OCI-LY7 (cell line): ENCODE measurements at regions not wholly inside any gene's neighbourhood (a gene's known extent, or its start where the extent isn't known, plus 50 kb on each side); places are given as distances from the start of the nearest gene placed in this dataset.

Experiments used
- BruUV-seq: library from RNA; stranded (reverse); fragments of 400-500 nt; replicated peaks from 2 replicates; lab custom pipeline; 2021; lab: Mats Ljungman, UMichigan
- CTCF ChIA-PET: fragments of 300-600 bp; sonication (Branson Sonifier 250); formaldehyde crosslinking; loops from one replicate; lab custom pipeline; 2022; ENCODE audit warnings: antibody characterized with exemption; ENCODE audit not compliant: unreplicated experiment; lab: Charles Lee
- POLR2A ChIA-PET: fragments of 300-600 bp; sonication (Branson Sonifier 250); formaldehyde crosslinking; loops from one replicate; lab custom pipeline; 2022; ENCODE audit warnings: antibody characterized with exemption; lab: Charles Lee
- DNase-seq: peaks from one replicate; pipeline ENCODE4 v3.0.0-alpha.2; 2015; ENCODE audit warnings: low spot score
- H2AFZ ChIP-seq: fragments of 200-600 bp; sonication (generic), shearing (Covaris generic); 2 replicates; pipeline ENCODE4 v1.6.1; 2014; ENCODE audit warnings: mild to moderate bottlenecking, antibody characterized with exemption, low read length, moderate library complexity
- H3K27ac ChIP-seq: fragments of 200-600 bp; sonication (generic); 2 replicates; pipeline ENCODE4 v1.5.1; 2014; ENCODE audit warnings: mixed run types, low read depth, mild to moderate bottlenecking, moderate library complexity, low read length, inconsistent platforms; ENCODE audit not compliant: poor library complexity, severe bottlenecking
- H3K36me3 ChIP-seq: fragments of 200-600 bp; sonication (generic); 2 replicates; pipeline ENCODE4 v1.6.1; 2014; ENCODE audit warnings: mild to moderate bottlenecking, antibody characterized with exemption, low read length, moderate library complexity, mixed read lengths; ENCODE audit not compliant: insufficient read depth
- H3K4me1 ChIP-seq: fragments of 200-600 bp; sonication (generic); 2 replicates; pipeline ENCODE4 v1.5.1; 2014; ENCODE audit warnings: mild to moderate bottlenecking, low read length; ENCODE audit not compliant: insufficient read depth, poor library complexity, severe bottlenecking
- H3K4me2 ChIP-seq: fragments of 200-600 bp; sonication (generic); 2 replicates; pipeline ENCODE4 v1.6.1; 2014; ENCODE audit warnings: mild to moderate bottlenecking, low read length
- H3K4me3 ChIP-seq: fragments of 200-600 bp; sonication (generic); 2 replicates; pipeline ENCODE4 v1.5.1; 2014; ENCODE audit warnings: mild to moderate bottlenecking, low read depth, low read length; ENCODE audit not compliant: poor library complexity, severe bottlenecking
- H3K79me2 ChIP-seq: fragments of 200-600 bp; sonication (generic); 2 replicates; pipeline ENCODE4 v1.6.1; 2016; ENCODE audit warnings: low read depth, mild to moderate bottlenecking, low read length, moderate library complexity, mixed read lengths; ENCODE audit not compliant: insufficient read depth
- H3K9me2 ChIP-seq: fragments of 200-600 bp; sonication (generic); 2 replicates; pipeline ENCODE4 v1.6.1; 2016; ENCODE audit warnings: mild to moderate bottlenecking, low read length, mixed read lengths; ENCODE audit not compliant: insufficient read depth
- H3K9me3 ChIP-seq: fragments of 200-600 bp; sonication (generic); 2 replicates; pipeline ENCODE4 v1.6.1; 2014; ENCODE audit warnings: mild to moderate bottlenecking, mixed run types, low read length, mixed read lengths
- H4K20me1 ChIP-seq: fragments of 200-600 bp; sonication (generic); 2 replicates; pipeline ENCODE4 v1.6.1; 2014; ENCODE audit warnings: mild to moderate bottlenecking, antibody characterized with exemption, low read length, moderate library complexity, mixed read lengths; ENCODE audit not compliant: insufficient read depth
- EZH2phosphoT487 ChIP-seq: fragments of 200-600 bp; sonication (generic); IDR thresholded peaks from 2 replicates; pipeline ENCODE4 v1.6.1; 2018; ENCODE audit warnings: low read depth, borderline replicate concordance, mild to moderate bottlenecking, mixed run types, antibody characterized with exemption, low read length, moderate library complexity, mixed read lengths
- intact Hi-C: fragments of 100-400 bp; cut with micrococcal nuclease; formaldehyde crosslinking; loops from one replicate; pipeline ENCODE4 v1.10.0; 2022; ENCODE audit not compliant: unreplicated experiment
- TF ChIP-seq, protein P1 (sequence below): fragments of 200-600 bp; sonication (generic); conservative IDR thresholded peaks from 2 replicates; pipeline ENCODE4 v1.5.1; 2014; ENCODE audit warnings: mild to moderate bottlenecking, antibody characterized with exemption, low read length, moderate library complexity, mixed read lengths

- H4K20me1 ChIP-seq: no peaks in the 10 kb centered on the region
- no peaks in the 10 kb centered on the region for H3K36me3 ChIP-seq
- H3K9me3 ChIP-seq: no peaks in the 10 kb centered on the region
- intact Hi-C loops: no loop called here
- ChIA-PET CTCF (no interaction called here), POLR2A (no interaction called here)
- no peak overlapping the region for H3K4me2 ChIP-seq
- no peak for DNase-seq
- H3K9me2 ChIP-seq: no peaks in the 10 kb centered on the region
- no TSS peak for BruUV-seq
- no peaks in the 10 kb centered on the region for H3K4me1 ChIP-seq
- no peaks in the 10 kb centered on the region for H3K79me2 ChIP-seq
- no peak overlapping the region for H2AFZ ChIP-seq
- TF ChIP-seq, protein P1, sequence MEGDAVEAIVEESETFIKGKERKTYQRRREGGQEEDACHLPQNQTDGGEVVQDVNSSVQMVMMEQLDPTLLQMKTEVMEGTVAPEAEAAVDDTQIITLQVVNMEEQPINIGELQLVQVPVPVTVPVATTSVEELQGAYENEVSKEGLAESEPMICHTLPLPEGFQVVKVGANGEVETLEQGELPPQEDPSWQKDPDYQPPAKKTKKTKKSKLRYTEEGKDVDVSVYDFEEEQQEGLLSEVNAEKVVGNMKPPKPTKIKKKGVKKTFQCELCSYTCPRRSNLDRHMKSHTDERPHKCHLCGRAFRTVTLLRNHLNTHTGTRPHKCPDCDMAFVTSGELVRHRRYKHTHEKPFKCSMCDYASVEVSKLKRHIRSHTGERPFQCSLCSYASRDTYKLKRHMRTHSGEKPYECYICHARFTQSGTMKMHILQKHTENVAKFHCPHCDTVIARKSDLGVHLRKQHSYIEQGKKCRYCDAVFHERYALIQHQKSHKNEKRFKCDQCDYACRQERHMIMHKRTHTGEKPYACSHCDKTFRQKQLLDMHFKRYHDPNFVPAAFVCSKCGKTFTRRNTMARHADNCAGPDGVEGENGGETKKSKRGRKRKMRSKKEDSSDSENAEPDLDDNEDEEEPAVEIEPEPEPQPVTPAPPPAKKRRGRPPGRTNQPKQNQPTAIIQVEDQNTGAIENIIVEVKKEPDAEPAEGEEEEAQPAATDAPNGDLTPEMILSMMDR: no peak
- no peak for TF ChIP-seq EZH2phosphoT487
- no peak overlapping the region for H3K27ac ChIP-seq
- H3K4me3 ChIP-seq: no peak overlapping the region
Observed at GRCh38 chr16:62568926-62569325, 532.7 kb upstream of the CDH8 start.

GRCh38 chr16:62565706-62566105, 529.5 kb upstream of the CDH8 start:
- no peaks in the 10 kb centered on the region for H4K20me1 ChIP-seq
- intact Hi-C loops: no loop called here
- ChIA-PET POLR2A (no interaction called here), CTCF (no interaction called here)
- no peak for DNase-seq
- BruUV-seq: no TSS peak
- H3K9me2 ChIP-seq: no peaks in the 10 kb centered on the region
- no peaks in the 10 kb centered on the region for H3K4me1 ChIP-seq
- H3K79me2 ChIP-seq: no peaks in the 10 kb centered on the region
- H3K4me3 ChIP-seq: no peak overlapping the region
- no peak for TF ChIP-seq EZH2phosphoT487
- TF ChIP-seq, protein P1: no peak
- no peak overlapping the region for H2AFZ ChIP-seq
- H3K9me3 ChIP-seq: no peaks in the 10 kb centered on the region
- no peak overlapping the region for H3K4me2 ChIP-seq
- no peak overlapping the region for H3K27ac ChIP-seq
- H3K36me3 ChIP-seq: no peaks in the 10 kb centered on the region

DNA sequence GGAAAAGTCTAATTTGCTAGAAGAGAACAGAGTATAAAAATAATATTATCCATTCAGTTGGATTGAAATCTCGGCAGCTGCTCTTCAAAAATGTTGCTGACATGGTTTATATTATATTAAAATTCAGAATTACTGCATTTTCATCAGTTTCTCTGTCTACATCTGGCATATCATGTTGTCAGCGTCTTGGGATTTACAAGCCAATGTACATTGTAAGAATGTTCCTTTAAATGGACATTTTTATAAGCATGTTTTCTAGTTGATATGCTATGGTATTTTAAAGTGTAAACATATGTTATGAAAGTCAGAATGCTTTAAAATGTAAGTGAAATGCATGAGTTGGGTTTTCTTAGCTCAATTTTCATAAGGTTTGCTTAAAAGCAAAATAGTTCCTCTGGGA, 528.1 kb upstream of the CDH8 start:
- H3K9me3 ChIP-seq: no peaks in the 10 kb centered on the region
- no peak overlapping the region for H3K27ac ChIP-seq
- DNase-seq: no peak
- H3K4me3 ChIP-seq: no peak overlapping the region
- no peak for TF ChIP-seq EZH2phosphoT487
- TF ChIP-seq, protein P1: no peak
- ChIA-PET CTCF (no interaction called here), POLR2A (no interaction called here)
- no peaks in the 10 kb centered on the region for H3K4me1 ChIP-seq
- H3K36me3 ChIP-seq: no peaks in the 10 kb centered on the region
- BruUV-seq: no TSS peak
- no peak overlapping the region for H2AFZ ChIP-seq
- no peak overlapping the region for H3K4me2 ChIP-seq
- no peaks in the 10 kb centered on the region for H4K20me1 ChIP-seq
- intact Hi-C loops: no loop called here
- H3K79me2 ChIP-seq: no peaks in the 10 kb centered on the region
- H3K9me2 ChIP-seq: no peaks in the 10 kb centered on the region
